Erythroblast (primary cell): ENCODE measurements at regions not wholly inside any gene's neighbourhood (a gene's known extent, or its start where the extent isn't known, plus 50 kb on each side); places are given as distances from the start of the nearest gene placed in this dataset.

ENCODE experiments used
- DNase-seq, 2 experiments: peaks; one replicate each; lab custom pipeline; 2025; lab: John Stamatoyannopoulos, UW
- GATA1 ChIP-seq: IDR thresholded peaks from 2 replicates; pipeline ENCODE4 v1.6.1; 2011; ENCODE audit warnings: low read depth, mild to moderate bottlenecking, control low read depth, low read length, moderate library complexity
- POLR2A ChIP-seq: IDR thresholded peaks from 2 replicates; pipeline ENCODE4 v1.6.1; 2011; ENCODE audit warnings: mild to moderate bottlenecking, low read length

GRCh38 chr1:81708250-81708649 is 92.5 kb upstream of the ADGRL2 start:
- DNase-seq = no peak
- TF ChIP-seq GATA1 (no peak), POLR2A (no peak)

- no peak for DNase-seq
Measured at GRCh38 chr1:81706650-81707435, 93.9 kb upstream of the ADGRL2 start.

GRCh38 chr1:81703756-81704463 is 96.8 kb upstream of the ADGRL2 start:
- no peak for TF ChIP-seq POLR2A
- no peak for TF ChIP-seq GATA1
- DNase-seq = no peak

More at GRCh38 chr1:81706650-81707435, 93.9 kb upstream of the ADGRL2 start:
- TF ChIP-seq GATA1 (no peak), POLR2A (no peak)

GRCh38 chr1:81703391-81703755 is 97.4 kb upstream of the ADGRL2 start:
- no peak for DNase-seq
- TF ChIP-seq POLR2A = no peak
- no peak for TF ChIP-seq GATA1

GRCh38 chr1:81702903-81703302 is 97.8 kb upstream of the ADGRL2 start:
- TF ChIP-seq POLR2A = no peak
- no peak for TF ChIP-seq GATA1
- DNase-seq = no peak

- no peak for DNase-seq
- no peak for TF ChIP-seq GATA1
- no peak for TF ChIP-seq POLR2A
Measured at GRCh38 chr1:81702079-81702715, 98.5 kb upstream of the ADGRL2 start.

- TF ChIP-seq GATA1 (no peak), POLR2A (no peak)
- no peak for DNase-seq
Measured at GRCh38 chr1:81700728-81701470, 99.8 kb upstream of the ADGRL2 start.

GRCh38 chr1:81699234-81699633 is 101.5 kb upstream of the ADGRL2 start:
- DNase-seq = no peak

GRCh38 chr1:81695741-81696140 is 105.0 kb upstream of the ADGRL2 start:
- no peak for DNase-seq
- TF ChIP-seq GATA1 = no peak
- no peak for TF ChIP-seq POLR2A

More at GRCh38 chr1:81699234-81699633, 101.5 kb upstream of the ADGRL2 start:
- TF ChIP-seq GATA1 = no peak
- no peak for TF ChIP-seq POLR2A

- TF ChIP-seq POLR2A (no peak), GATA1 (no peak)
- DNase-seq = no peak
Measured at GRCh38 chr1:81693316-81693715, 107.4 kb upstream of the ADGRL2 start.

GRCh38 chr1:81690676-81691453 is 109.9 kb upstream of the ADGRL2 start:
- no peak for TF ChIP-seq GATA1
- TF ChIP-seq POLR2A = no peak
- no peak for DNase-seq

- DNase-seq = no peak
- TF ChIP-seq POLR2A = no peak
- TF ChIP-seq GATA1 = no peak
Measured at GRCh38 chr1:81689531-81689941, 111.2 kb upstream of the ADGRL2 start.

GRCh38 chr1:81682490-81682889 is 118.2 kb upstream of the ADGRL2 start:
- no peak for TF ChIP-seq GATA1
- no peak for TF ChIP-seq POLR2A
- no peak for DNase-seq
